A549 (cell line): ENCODE measurements at regions not wholly inside any gene's neighbourhood (a gene's known extent, or its start where the extent isn't known, plus 50 kb on each side); places are given as distances from the start of the nearest gene placed in this dataset.

Source experiments
- ATAC-seq, 2 experiments: fragments of 200-7000 bp in 1 of 2; fragments of >200 bp in 1 of 2; cut with Nextera tagmentation in 1 of 2; cut with Tn5 transposase in 1 of 2; 3 replicates each; pipeline versions ENCODE4 v1.8.0 to v1.9.1; 2018 to 2020; ENCODE audit warnings: mild to moderate bottlenecking in 1 of 2, moderate library complexity in 1 of 2
- CTCF ChIA-PET: fragments of 300-600 bp; sonication (Branson Sonifier 250); formaldehyde crosslinking; extraction: SDS; loops from one replicate; lab custom pipeline; 2021; ENCODE audit warnings: antibody characterized with exemption, inconsistent platforms; lab: Yijun Ruan, JAX
- POLR2A ChIA-PET: fragments of 350-600 bp; formaldehyde crosslinking; extraction: SDS; loops from one replicate; lab custom pipeline; 2021; ENCODE audit warnings: antibody characterized with exemption, inconsistent platforms; lab: Yijun Ruan, JAX
- DNase-seq, 2 experiments: peaks; one replicate each; pipeline versions ENCODE4 v3.0.0 to v3.0.0-alpha.2; 2011 to 2016; ENCODE audit warnings: low read depth in 1 of 2, low spot score in 1 of 2
- FAIRE-seq: peaks from 2 replicates; lab custom pipeline; 2011; peaks lifted over from hg19 to GRCh38; lab: Jason Lieb, UNC
- H3K27ac ChIP-seq, 2 experiments: fragments of >200 bp; sonication (Bioruptor Twin); formaldehyde crosslinking; 3 replicates each; pipeline ENCODE4 v1.5.1; 2016 to 2017
- H3K4me1 ChIP-seq: fragments of >200 bp; sonication (Bioruptor Twin); formaldehyde crosslinking; 3 replicates; pipeline ENCODE4 v1.6.1; 2016
- H3K4me2 ChIP-seq: fragments of >200 bp; sonication (Bioruptor Twin); formaldehyde crosslinking; 3 replicates; pipeline ENCODE4 v1.6.1; 2016
- H3K4me3 ChIP-seq: fragments of >200 bp; sonication (Bioruptor Twin); formaldehyde crosslinking; 3 replicates; pipeline ENCODE4 v1.5.1; 2016
- H3K9me3 ChIP-seq: fragments of >200 bp; sonication (Bioruptor Twin); formaldehyde crosslinking; 3 replicates; pipeline ENCODE4 v1.6.1; 2016
- BHLHE40 ChIP-seq: IDR thresholded peaks from 2 replicates; pipeline ENCODE4 v1.6.1; 2012; ENCODE audit warnings: low read depth, low read length, inconsistent platforms
- CBX2 ChIP-seq: fragments of 200-600 bp; sonication (generic); IDR thresholded peaks from 2 replicates; pipeline ENCODE4 v1.6.1; 2016; ENCODE audit warnings: low read depth, mild to moderate bottlenecking, borderline replicate concordance
- CBX8 ChIP-seq: fragments of 200-600 bp; sonication (generic); IDR thresholded peaks from 2 replicates; pipeline ENCODE4 v1.6.1; 2016
- CEBPB ChIP-seq, 2 experiments: fragments of >200 bp in 1 of 2; sonication (Bioruptor Twin) in 1 of 2; formaldehyde crosslinking in 1 of 2; IDR thresholded peaks; 2 replicates each; pipeline ENCODE4 v1.6.1; 2012 to 2016
- EHF ChIP-seq: fragments of 250-450 bp; sonication (Bioruptor Pico); IDR thresholded peaks from 2 replicates; pipeline ENCODE4 v1.5.0; 2020; ENCODE audit warnings: mild to moderate bottlenecking
- EP300 ChIP-seq, 2 experiments: fragments of >200 bp; sonication (Bioruptor Twin); formaldehyde crosslinking; IDR thresholded peaks; 2 replicates in 1 of 2; 3 replicates in 1 of 2; pipeline ENCODE4 v1.6.1; 2016 to 2017
- FOSB ChIP-seq: fragments of 250-450 bp; sonication (Bioruptor Pico); IDR thresholded peaks from 2 replicates; pipeline ENCODE4 v1.5.0; 2020; ENCODE audit warnings: mild to moderate bottlenecking, moderate library complexity
- GATA3 ChIP-seq: IDR thresholded peaks from 2 replicates; pipeline ENCODE4 v1.6.1; 2012; ENCODE audit warnings: borderline replicate concordance
- HDAC2 ChIP-seq: fragments of 200-600 bp; sonication (generic); IDR thresholded peaks from 2 replicates; pipeline ENCODE4 v1.6.1; 2016
- HEYL ChIP-seq: fragments of 250-450 bp; sonication (Bioruptor Pico); IDR thresholded peaks from 2 replicates; pipeline ENCODE4 v1.8.0; 2021; ENCODE audit warnings: mild to moderate bottlenecking, moderate library complexity
- KDM1A ChIP-seq: fragments of 200-600 bp; sonication (generic); IDR thresholded peaks from 2 replicates; pipeline ENCODE4 v1.6.1; 2016; ENCODE audit warnings: low read depth, mild to moderate bottlenecking
- KDM5A ChIP-seq: fragments of 200-600 bp; sonication (generic); IDR thresholded peaks from 2 replicates; pipeline ENCODE4 v1.6.1; 2016; ENCODE audit warnings: antibody characterized with exemption, mild to moderate bottlenecking
- MYC ChIP-seq: IDR thresholded peaks from 2 replicates; pipeline ENCODE4 v1.6.1; 2012; ENCODE audit warnings: mild to moderate bottlenecking, inconsistent platforms, low read length, improper control_type of control experiment, borderline replicate concordance
- NR3C1 ChIP-seq: fragments of >200 bp; sonication (Bioruptor Twin); formaldehyde crosslinking; IDR thresholded peaks from 3 replicates; pipeline ENCODE4 v1.6.1; 2017
- RAD21 ChIP-seq, 2 experiments: fragments of >200 bp in 1 of 2; sonication (Bioruptor Twin) in 1 of 2; formaldehyde crosslinking in 1 of 2; IDR thresholded peaks in 1 of 2; conservative IDR thresholded peaks in 1 of 2; 2 replicates in 1 of 2; 3 replicates in 1 of 2; pipeline ENCODE4 v1.6.1; 2012 to 2018; ENCODE audit warnings: inconsistent platforms in 1 of 2
- SMC3 ChIP-seq: fragments of >200 bp; sonication (Bioruptor Twin); formaldehyde crosslinking; IDR thresholded peaks from 3 replicates; pipeline ENCODE4 v1.6.1; 2018; ENCODE audit warnings: inconsistent platforms
- TP53 ChIP-seq: fragments of 250-450 bp; sonication (Bioruptor Pico); IDR thresholded peaks from 2 replicates; pipeline ENCODE4 v1.5.0; 2021; ENCODE audit warnings: mild to moderate bottlenecking, moderate library complexity
- ZFP36 ChIP-seq: fragments of 450-650 bp; IDR thresholded peaks from 2 replicates; pipeline ENCODE4 v1.6.1; 2014; ENCODE audit warnings: borderline replicate concordance; ENCODE audit not compliant: partially characterized antibody
- WGBS: methylation state at CpG from one replicate; pipeline ENCODE4 v1.1.6; 2017; ENCODE audit errors: missing lambda C conversion rate; 5-methylcytosine and 5-hydroxymethylcytosine counted together
- TF ChIP-seq, protein P1 (sequence below): IDR thresholded peaks from 2 replicates; pipeline ENCODE4 v1.6.1; 2012; ENCODE audit warnings: low read depth, borderline replicate concordance
- TF ChIP-seq, protein P2 (sequence below): fragments of >200 bp; sonication (Bioruptor Twin); formaldehyde crosslinking; IDR thresholded peaks from 2 replicates; pipeline ENCODE4 v1.6.1; 2016
- TF ChIP-seq, protein P3 (sequence below): fragments of >200 bp; sonication (Bioruptor Twin); formaldehyde crosslinking; IDR thresholded peaks from 3 replicates; pipeline ENCODE4 v1.6.1; 2016
- TF ChIP-seq, protein P4 (sequence below): fragments of >200 bp; sonication (Bioruptor Twin); formaldehyde crosslinking; IDR thresholded peaks from 3 replicates; pipeline ENCODE4 v1.5.1; 2016
- TF ChIP-seq, protein P5 (sequence below): IDR thresholded peaks from 2 replicates; pipeline ENCODE4 v1.6.1; 2012

DNA sequence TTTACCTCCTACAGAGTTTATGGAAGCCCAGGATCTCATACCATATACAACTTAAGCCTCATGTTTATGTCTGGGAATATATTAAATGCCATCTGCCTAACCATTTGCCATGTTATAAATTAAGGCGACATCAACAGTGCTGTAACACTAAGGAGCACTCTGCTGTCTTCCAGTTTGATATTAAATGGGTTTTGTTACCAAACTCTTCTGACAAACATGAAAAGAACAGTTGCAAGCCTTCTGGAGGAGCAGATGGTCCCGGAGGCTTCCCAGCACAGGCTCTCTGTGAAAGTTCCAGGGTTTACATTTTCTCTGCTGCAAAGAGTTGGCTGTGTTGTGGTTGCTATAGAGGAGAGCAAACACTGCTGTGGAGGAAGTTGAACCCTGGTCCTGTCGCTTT lies 545.3 kb upstream of the SALL1 start:
- TF ChIP-seq CBX8 = no peak
- TF ChIP-seq BHLHE40 = no peak
- TF ChIP-seq, protein P1, sequence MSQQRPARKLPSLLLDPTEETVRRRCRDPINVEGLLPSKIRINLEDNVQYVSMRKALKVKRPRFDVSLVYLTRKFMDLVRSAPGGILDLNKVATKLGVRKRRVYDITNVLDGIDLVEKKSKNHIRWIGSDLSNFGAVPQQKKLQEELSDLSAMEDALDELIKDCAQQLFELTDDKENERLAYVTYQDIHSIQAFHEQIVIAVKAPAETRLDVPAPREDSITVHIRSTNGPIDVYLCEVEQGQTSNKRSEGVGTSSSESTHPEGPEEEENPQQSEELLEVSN = no peak
- TF ChIP-seq RAD21 (conservative IDR thresholded peaks at IDR 0.05 in 1 of 2, IDR thresholded peaks at IDR 0.05 in 1 of 2) = no peak
- TF ChIP-seq SMC3 = no peak
- TF ChIP-seq NR3C1 = no peak
- no peaks in the 10 kb centered on the region; the same call in 1 of the 3 replicates for H3K9me3 ChIP-seq
- FAIRE-seq = no peak
- DNase-seq = no peak
- ChIA-PET POLR2A (no interaction called here), CTCF (no interaction called here)
- H3K4me1 ChIP-seq = 0 out of 3 replicates have a peak, but pooled peaks cover 4% of the 10 kb centered on the region
- H3K4me2 ChIP-seq = no peak overlapping the region
- H3K4me3 ChIP-seq = no peak overlapping the region
- no peak overlapping the region for H3K27ac ChIP-seq
- 2% methylated on average over 3 of the region's 3 CpGs for WGBS
- ATAC-seq = no peak

DNA sequence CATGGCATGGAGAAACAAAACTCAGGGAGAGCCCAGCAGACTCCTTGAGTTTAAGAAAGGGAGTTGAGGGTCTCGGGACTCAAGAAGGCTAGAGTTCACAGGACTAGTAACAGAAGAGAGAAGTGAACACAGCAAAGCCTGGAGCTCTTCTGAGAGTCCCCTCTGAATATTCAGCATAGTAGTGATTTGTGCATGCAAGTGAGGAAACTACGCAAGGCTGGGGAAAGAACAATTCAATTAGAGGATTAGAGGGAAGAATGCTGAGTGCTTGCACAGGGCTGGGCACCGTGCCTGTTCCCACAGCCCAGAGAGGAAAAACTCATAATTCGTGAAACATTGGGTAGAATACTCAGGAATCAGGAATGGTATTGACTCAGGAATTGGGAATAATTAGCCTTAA lies 540.0 kb upstream of the SALL1 start:
- no peak for ATAC-seq
- POLR2A ChIA-PET = no interaction called here
- FAIRE-seq = no peak

DNA sequence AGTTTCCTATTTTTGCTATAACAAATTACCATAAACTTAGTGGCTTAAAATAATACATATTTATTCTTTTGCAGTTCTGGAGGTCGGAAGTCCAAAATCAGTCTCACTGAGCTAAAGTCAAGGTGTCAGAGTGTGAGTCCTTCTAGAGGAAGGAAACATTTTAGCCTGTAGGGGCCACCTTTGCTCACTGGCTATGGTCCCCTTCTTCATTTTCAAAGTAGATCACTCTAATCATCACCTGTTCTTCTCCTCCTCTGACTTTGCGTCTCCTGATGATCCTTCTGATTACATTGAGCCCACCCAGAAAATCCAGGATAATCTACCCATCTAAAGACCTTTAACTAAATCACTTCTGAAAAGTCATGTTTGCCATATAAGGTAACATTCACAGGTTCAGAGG lies 534.4 kb upstream of the SALL1 start:
- no peak for FAIRE-seq

More for the DNA sequence above, 540.0 kb upstream of the SALL1 start:
- H3K9me3 ChIP-seq = peaks cover 8% of the 10 kb centered on the region; the same call in 1 of the 3 replicates
- DNase-seq = no peak
- no peak overlapping the region for H3K4me2 ChIP-seq
- H3K4me3 ChIP-seq = no peak overlapping the region
- CTCF ChIA-PET = no interaction called here
- WGBS = 6% methylated on average over 4 of the region's 4 CpGs
- no peaks in the 10 kb centered on the region for H3K4me1 ChIP-seq
- no peak for TF ChIP-seq KDM1A
- TF ChIP-seq, protein P2, sequence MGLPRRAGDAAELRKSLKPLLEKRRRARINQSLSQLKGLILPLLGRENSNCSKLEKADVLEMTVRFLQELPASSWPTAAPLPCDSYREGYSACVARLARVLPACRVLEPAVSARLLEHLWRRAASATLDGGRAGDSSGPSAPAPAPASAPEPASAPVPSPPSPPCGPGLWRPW = no peak
- TF ChIP-seq, all 56 proteins: peak for 0
- H3K27ac ChIP-seq = no peak overlapping the region

More for the DNA sequence above, 534.4 kb upstream of the SALL1 start:
- CTCF ChIA-PET = no interaction called here
- Histone ChIP-seq H3K4me3 (no peak overlapping the region), H3K9me3 (0 out of 3 replicates have a peak, but pooled peaks cover 8% of the 10 kb centered on the region), H3K4me2 (no peak overlapping the region), H3K27ac (no peak overlapping the region), H3K4me1 (no peaks in the 10 kb centered on the region)
- WGBS = 46% methylated on average over 2 of the region's 2 CpGs
- TF ChIP-seq EP300 (IDR thresholded peaks at IDR 0.05) (no peak), MYC (no peak), EHF (CRISPR knock-in tag) (no peak), KDM5A (no peak), TP53 (CRISPR knock-in tag) (no peak), CEBPB (IDR thresholded peaks at IDR 0.05) (no peak), FOSB (CRISPR knock-in tag) (no peak), ZFP36 (no peak), HDAC2 (no peak), CBX2 (no peak), GATA3 (no peak), HEYL (CRISPR knock-in tag) (no peak)
- TF ChIP-seq, protein P3, sequence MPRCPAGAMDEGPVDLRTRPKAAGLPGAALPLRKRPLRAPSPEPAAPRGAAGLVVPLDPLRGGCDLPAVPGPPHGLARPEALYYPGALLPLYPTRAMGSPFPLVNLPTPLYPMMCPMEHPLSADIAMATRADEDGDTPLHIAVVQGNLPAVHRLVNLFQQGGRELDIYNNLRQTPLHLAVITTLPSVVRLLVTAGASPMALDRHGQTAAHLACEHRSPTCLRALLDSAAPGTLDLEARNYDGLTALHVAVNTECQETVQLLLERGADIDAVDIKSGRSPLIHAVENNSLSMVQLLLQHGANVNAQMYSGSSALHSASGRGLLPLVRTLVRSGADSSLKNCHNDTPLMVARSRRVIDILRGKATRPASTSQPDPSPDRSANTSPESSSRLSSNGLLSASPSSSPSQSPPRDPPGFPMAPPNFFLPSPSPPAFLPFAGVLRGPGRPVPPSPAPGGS = no peak
- TF ChIP-seq, protein P4, sequence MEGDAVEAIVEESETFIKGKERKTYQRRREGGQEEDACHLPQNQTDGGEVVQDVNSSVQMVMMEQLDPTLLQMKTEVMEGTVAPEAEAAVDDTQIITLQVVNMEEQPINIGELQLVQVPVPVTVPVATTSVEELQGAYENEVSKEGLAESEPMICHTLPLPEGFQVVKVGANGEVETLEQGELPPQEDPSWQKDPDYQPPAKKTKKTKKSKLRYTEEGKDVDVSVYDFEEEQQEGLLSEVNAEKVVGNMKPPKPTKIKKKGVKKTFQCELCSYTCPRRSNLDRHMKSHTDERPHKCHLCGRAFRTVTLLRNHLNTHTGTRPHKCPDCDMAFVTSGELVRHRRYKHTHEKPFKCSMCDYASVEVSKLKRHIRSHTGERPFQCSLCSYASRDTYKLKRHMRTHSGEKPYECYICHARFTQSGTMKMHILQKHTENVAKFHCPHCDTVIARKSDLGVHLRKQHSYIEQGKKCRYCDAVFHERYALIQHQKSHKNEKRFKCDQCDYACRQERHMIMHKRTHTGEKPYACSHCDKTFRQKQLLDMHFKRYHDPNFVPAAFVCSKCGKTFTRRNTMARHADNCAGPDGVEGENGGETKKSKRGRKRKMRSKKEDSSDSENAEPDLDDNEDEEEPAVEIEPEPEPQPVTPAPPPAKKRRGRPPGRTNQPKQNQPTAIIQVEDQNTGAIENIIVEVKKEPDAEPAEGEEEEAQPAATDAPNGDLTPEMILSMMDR = no peak
- TF ChIP-seq, protein P2 = no peak
- TF ChIP-seq, protein P5, sequence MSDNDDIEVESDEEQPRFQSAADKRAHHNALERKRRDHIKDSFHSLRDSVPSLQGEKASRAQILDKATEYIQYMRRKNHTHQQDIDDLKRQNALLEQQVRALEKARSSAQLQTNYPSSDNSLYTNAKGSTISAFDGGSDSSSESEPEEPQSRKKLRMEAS = no peak
- ATAC-seq = no peak
- DNase-seq = no peak
- POLR2A ChIA-PET = no interaction called here
